GM12872 (cell line): ENCODE measurements at regions not wholly inside any gene's neighbourhood (a gene's known extent, or its start where the extent isn't known, plus 50 kb on each side); places are given as distances from the start of the nearest gene placed in this dataset.
A peak's percentile ranks its signal among the peaks of the same experiment; 100 is the strongest.

Experiments
- TF ChIP-seq, protein P1 (sequence below): IDR thresholded peaks from 3 replicates; pipeline ENCODE4 v1.5.1; 2011; ENCODE audit warnings: low read depth, mild to moderate bottlenecking, low read length, moderate library complexity; ENCODE audit not compliant: insufficient read depth

DNA sequence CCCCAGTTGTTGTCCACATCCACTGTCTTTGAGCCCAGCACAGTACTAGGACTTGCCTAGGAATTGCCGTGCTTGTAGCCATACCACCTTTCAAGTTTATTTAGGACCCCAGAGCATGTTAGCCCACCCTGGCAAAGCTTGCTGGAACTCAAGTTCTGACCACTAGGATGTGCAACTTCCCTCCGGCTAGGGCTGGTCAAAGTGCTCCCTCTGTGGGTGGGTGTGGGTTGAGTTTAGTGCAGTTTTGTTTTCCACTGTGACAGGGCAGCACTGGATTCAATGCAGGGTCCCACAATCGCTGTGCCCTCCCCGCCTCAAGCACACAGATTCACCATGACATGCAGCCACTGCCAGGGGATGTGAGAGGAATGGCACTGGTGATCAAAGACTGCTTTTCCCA lies 96.0 kb downstream of the RASGEF1B start:
- TF ChIP-seq, protein P1, sequence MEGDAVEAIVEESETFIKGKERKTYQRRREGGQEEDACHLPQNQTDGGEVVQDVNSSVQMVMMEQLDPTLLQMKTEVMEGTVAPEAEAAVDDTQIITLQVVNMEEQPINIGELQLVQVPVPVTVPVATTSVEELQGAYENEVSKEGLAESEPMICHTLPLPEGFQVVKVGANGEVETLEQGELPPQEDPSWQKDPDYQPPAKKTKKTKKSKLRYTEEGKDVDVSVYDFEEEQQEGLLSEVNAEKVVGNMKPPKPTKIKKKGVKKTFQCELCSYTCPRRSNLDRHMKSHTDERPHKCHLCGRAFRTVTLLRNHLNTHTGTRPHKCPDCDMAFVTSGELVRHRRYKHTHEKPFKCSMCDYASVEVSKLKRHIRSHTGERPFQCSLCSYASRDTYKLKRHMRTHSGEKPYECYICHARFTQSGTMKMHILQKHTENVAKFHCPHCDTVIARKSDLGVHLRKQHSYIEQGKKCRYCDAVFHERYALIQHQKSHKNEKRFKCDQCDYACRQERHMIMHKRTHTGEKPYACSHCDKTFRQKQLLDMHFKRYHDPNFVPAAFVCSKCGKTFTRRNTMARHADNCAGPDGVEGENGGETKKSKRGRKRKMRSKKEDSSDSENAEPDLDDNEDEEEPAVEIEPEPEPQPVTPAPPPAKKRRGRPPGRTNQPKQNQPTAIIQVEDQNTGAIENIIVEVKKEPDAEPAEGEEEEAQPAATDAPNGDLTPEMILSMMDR: peak; percentile 29; the same call in 1 of the 3 replicates

DNA sequence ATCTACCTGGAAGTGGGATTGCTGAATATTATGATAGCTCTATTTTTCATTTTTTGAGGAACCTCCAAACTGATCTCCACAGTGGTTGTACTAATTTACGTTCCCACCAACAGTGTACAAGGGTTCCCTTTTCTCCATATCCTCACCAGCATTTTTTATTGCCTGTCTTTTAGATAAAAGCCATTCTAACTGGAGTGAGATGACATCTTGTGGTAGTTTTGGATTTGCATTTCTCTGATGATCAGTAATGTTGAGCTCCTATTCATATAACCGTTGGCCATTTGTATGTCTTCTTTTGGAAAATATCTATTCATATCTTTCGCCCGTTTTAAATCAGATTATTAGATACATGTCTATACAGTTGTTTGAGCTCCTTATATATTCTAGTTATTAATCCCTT lies 101.8 kb downstream of the RASGEF1B start:
- TF ChIP-seq, protein P1: no peak

DNA sequence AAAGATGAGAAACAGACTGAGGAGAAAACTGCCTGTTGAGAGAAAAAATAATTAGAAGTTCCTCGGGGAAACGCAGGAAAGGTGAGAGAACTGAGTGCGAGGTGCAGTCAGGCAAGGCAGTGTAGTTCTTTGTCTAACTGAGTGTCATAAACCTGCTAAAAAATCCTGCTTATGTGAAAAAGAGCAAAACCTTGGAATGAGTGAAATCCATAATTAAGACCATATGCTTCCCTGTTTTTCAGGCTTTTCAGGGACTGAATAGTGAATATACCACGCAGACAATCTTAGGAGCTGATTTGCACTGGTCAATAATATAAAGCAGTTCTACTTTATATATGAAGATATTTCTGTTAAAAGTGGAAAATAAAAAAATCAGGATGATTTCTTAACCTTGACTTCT lies 104.9 kb downstream of the RASGEF1B start:
- TF ChIP-seq, protein P1: no peak

DNA sequence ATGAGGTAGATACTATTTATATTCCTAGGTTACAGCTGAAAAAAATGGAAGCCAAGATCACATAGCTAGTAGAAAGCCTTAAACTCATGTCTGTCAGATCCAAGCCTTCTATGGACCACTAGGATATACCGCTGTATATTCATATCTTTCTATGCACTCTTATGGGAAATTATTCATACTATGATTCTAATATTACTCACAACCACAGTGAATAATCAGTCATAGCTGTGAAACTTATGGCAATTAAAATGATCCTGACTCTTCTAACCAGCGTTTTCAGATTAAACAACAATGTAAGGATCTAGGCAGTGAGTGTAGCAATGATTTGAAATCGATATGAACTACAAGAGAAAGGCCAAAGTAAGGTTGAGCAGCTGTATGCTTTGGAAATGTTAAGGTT lies 111.0 kb downstream of the RASGEF1B start:
- TF ChIP-seq, protein P1: no peak

DNA sequence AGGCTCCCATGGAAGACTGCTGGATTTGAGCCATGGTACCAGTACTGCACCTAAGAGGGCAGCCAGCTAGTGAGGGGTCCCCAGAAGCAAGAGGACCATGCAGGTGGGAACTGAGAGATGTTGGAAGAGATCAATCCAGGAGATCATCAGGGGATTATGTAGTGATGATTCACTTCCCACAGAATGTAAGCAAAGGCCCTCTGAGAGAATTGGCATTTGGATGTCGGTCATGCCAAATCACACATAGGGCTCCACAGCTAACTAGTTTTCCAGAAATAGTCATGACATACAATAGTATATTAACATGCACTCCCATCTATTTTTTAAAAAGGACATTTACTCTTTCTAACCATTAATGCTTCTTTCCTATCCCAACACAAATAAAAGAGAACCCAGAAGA lies 112.5 kb downstream of the RASGEF1B start:
- TF ChIP-seq, protein P1: no peak

DNA sequence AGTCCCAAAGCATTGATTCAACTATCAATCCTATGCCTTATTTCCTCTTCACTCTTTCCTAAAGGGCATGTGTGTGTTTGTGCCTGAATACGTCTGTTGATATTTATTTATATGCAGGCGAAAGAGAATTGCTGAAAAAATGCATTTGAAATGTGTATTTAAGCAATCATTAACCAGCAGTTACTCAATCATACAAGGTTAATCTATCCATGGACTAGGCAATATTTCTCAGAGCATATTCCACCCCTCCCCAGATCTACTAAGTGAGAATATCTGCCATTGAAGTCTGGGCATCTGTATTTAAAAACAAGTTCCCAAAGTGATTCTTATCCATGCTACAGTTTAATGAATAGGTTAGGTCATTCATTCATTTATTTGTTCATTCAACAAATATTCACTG lies 113.6 kb downstream of the RASGEF1B start:
- TF ChIP-seq, protein P1: no peak

DNA sequence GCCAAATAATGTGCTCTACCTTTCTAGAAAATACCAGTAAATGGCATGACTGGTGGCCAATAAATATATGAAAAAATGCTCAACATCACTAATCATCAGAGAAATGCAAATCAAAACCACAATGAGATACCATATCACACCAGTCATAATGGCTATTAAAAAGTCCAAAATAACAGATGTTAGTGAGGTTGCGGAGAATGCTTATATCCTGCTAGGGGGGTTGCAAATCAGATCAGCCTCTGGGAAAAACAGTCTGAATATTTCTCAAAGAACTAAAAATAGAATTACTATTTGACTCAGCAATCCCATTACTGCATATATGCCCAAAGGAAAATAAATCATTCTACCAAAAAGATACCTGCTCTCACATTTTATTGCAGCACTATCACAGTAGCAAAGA lies 115.1 kb downstream of the RASGEF1B start:
- TF ChIP-seq, protein P1: no peak

DNA sequence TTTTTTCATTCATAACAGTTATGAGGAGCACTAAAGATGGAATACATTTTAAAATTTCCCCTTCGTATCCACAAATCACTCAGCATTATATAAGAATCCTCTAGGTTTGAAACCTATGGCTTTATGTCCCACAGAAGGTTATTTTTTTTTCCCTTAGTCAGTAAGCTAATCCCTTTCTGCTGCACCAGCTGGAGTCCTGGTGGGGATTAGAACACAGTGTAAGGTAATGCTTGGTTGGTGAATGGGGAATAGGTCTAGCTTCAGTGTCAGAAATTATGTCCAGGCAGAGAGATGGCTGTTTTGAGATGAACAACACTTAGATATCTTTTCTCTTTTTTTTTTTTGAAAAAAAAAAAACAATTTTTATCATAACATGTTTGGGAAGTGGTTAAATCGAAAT lies 116.6 kb downstream of the RASGEF1B start:
- TF ChIP-seq, protein P1: no peak
